Astrocyte (in vitro differentiated cells and primary cell): ENCODE measurements at regions not wholly inside any gene's neighbourhood (a gene's known extent, or its start where the extent isn't known, plus 50 kb on each side); places are given as distances from the start of the nearest gene placed in this dataset.
A peak's percentile ranks its signal among the peaks of the same experiment; 100 is the strongest.
"Not testable (repeated sequence)": the region's sequence is repeated elsewhere in the genome, so short reads cannot be mapped to it uniquely, and the experiment has no call there.

Experiments
- DNase-seq: peaks from one replicate; pipeline ENCODE4 v3.0.0-alpha.2; 2010; ENCODE audit warnings: low read depth
- FAIRE-seq: peaks from 2 replicates; lab custom pipeline; 2011; peaks lifted over from hg19 to GRCh38; lab: Jason Lieb, UNC
- H2AFZ ChIP-seq: 2 replicates; pipeline ENCODE4 v1.6.0; 2012; ENCODE audit warnings: low read depth, low read length, inconsistent platforms
- H3K27ac ChIP-seq: 2 replicates; pipeline ENCODE4 v1.5.1; 2011; ENCODE audit warnings: low read depth, low read length, inconsistent platforms
- H3K27me3 ChIP-seq: 2 replicates; pipeline ENCODE4 v1.6.0; 2011; ENCODE audit warnings: low read length, inconsistent platforms; ENCODE audit not compliant: insufficient read depth
- H3K36me3 ChIP-seq: 2 replicates; pipeline ENCODE4 v1.5.1; 2011; ENCODE audit warnings: low read length, inconsistent platforms; ENCODE audit not compliant: insufficient read depth
- H3K4me1 ChIP-seq: 2 replicates; pipeline ENCODE4 v1.5.1; 2011; ENCODE audit warnings: low read length, inconsistent platforms; ENCODE audit not compliant: insufficient read depth
- H3K4me2 ChIP-seq: 2 replicates; pipeline ENCODE4 v1.6.0; 2012; ENCODE audit warnings: low read length, inconsistent platforms
- H3K4me3 ChIP-seq: 2 replicates; pipeline ENCODE4 v1.5.1; 2011; ENCODE audit warnings: low read depth, mild to moderate bottlenecking, low read length, inconsistent platforms; ENCODE audit not compliant: insufficient read depth
- H3K79me2 ChIP-seq: 2 replicates; pipeline ENCODE4 v1.6.0; 2012; ENCODE audit warnings: mild to moderate bottlenecking, low read length, inconsistent platforms; ENCODE audit not compliant: insufficient read depth
- H3K9ac ChIP-seq: 2 replicates; pipeline ENCODE4 v1.6.0; 2012; ENCODE audit warnings: mild to moderate bottlenecking, low read length, inconsistent platforms
- H3K9me3 ChIP-seq: 2 replicates; pipeline ENCODE4 v1.5.1; 2012; ENCODE audit warnings: low read depth, mild to moderate bottlenecking, low read length, inconsistent platforms; ENCODE audit not compliant: insufficient read depth
- H4K20me1 ChIP-seq: 2 replicates; pipeline ENCODE4 v1.6.0; 2012; ENCODE audit warnings: low read length, inconsistent platforms; ENCODE audit not compliant: insufficient read depth
- H3K27ac Mint-ChIP-seq: one replicate; pipeline ENCODE4 v1.8.0; 2021; ENCODE audit warnings: mild to moderate bottlenecking, mixed read lengths; ENCODE audit not compliant: unreplicated experiment
- H3K27me3 Mint-ChIP-seq: one replicate; pipeline ENCODE4 v1.8.0; 2021; ENCODE audit warnings: low read depth, mixed read lengths; ENCODE audit not compliant: unreplicated experiment
- H3K36me3 Mint-ChIP-seq: one replicate; pipeline ENCODE4 v1.8.0; 2021; ENCODE audit warnings: low read depth, mixed read lengths; ENCODE audit not compliant: unreplicated experiment
- H3K4me1 Mint-ChIP-seq: one replicate; pipeline ENCODE4 v1.8.0; 2021; ENCODE audit warnings: low read depth, mixed read lengths; ENCODE audit not compliant: unreplicated experiment
- H3K4me3 Mint-ChIP-seq: one replicate; pipeline ENCODE4 v1.8.0; 2021; ENCODE audit warnings: mild to moderate bottlenecking, moderate library complexity, mixed read lengths; ENCODE audit not compliant: unreplicated experiment
- H3K9me3 Mint-ChIP-seq: one replicate; pipeline ENCODE4 v1.8.0; 2021; ENCODE audit warnings: mild to moderate bottlenecking, mixed read lengths; ENCODE audit not compliant: unreplicated experiment
- EZH2 ChIP-seq: IDR thresholded peaks from 2 replicates; pipeline ENCODE4 v1.6.1; 2012; ENCODE audit warnings: mild to moderate bottlenecking, low read length, inconsistent platforms; ENCODE audit not compliant: insufficient read depth
- TF ChIP-seq, protein P1 (sequence below): IDR thresholded peaks from 2 replicates; pipeline ENCODE4 v1.5.1; 2011; ENCODE audit warnings: low read depth, mild to moderate bottlenecking, inconsistent platforms, low read length, moderate library complexity; ENCODE audit not compliant: insufficient read depth

GRCh38 chr18:22705328-22705727 lies 227.8 kb upstream of the RBBP8 start:
- Histone ChIP-seq H3K36me3 (no peaks in the 10 kb centered on the region), H3K9ac (no peak overlapping the region), H4K20me1 (no peaks in the 10 kb centered on the region), H3K27ac (peak overlapping the region; percentile 66), H3K79me2 (no peaks in the 10 kb centered on the region), H2AFZ (no peak overlapping the region), H3K4me1 (peaks cover 19% of the 10 kb centered on the region), H3K4me2 (peak overlapping the region; percentile 14), H3K27me3 (no peaks in the 10 kb centered on the region), H3K9me3 (no peaks in the 10 kb centered on the region), H3K4me3 (no peak overlapping the region)
- Mint-ChIP-seq H3K4me3 (no peak overlapping the region), H3K4me1 (peaks cover 36% of the 10 kb centered on the region), H3K9me3 (peaks cover 2% of the 10 kb centered on the region), H3K27ac (peak overlapping the region; percentile 59), H3K27me3 (no peaks in the 10 kb centered on the region), H3K36me3 (no peaks in the 10 kb centered on the region)
- no peak for FAIRE-seq
- TF ChIP-seq, protein P1, sequence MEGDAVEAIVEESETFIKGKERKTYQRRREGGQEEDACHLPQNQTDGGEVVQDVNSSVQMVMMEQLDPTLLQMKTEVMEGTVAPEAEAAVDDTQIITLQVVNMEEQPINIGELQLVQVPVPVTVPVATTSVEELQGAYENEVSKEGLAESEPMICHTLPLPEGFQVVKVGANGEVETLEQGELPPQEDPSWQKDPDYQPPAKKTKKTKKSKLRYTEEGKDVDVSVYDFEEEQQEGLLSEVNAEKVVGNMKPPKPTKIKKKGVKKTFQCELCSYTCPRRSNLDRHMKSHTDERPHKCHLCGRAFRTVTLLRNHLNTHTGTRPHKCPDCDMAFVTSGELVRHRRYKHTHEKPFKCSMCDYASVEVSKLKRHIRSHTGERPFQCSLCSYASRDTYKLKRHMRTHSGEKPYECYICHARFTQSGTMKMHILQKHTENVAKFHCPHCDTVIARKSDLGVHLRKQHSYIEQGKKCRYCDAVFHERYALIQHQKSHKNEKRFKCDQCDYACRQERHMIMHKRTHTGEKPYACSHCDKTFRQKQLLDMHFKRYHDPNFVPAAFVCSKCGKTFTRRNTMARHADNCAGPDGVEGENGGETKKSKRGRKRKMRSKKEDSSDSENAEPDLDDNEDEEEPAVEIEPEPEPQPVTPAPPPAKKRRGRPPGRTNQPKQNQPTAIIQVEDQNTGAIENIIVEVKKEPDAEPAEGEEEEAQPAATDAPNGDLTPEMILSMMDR, result no peak
- no peak for TF ChIP-seq EZH2
- peak; percentile 85 for DNase-seq

DNA sequence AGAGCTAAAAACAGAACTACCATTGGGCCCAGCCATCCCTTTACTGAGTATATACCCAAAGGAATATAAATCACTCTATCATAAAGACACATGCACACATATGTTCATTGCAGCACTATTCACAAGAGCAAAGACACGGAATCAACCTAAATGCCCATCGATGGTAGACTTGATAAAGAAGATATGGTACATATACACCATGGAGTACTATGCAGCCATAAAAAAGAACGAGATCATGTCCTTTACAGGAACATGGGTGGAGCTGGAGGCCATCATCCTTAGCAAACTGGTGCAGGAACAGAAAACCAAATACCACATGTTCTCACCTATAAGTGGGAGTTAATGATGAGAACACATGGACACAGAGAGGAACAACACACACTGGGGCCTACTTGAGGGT lies 227.1 kb upstream of the RBBP8 start:
- peaks cover 26% of the 10 kb centered on the region for H3K4me1 ChIP-seq
- H3K4me3 ChIP-seq, H3K36me3 Mint-ChIP-seq, H3K79me2 ChIP-seq, H3K27ac ChIP-seq, H4K20me1 ChIP-seq, H3K9me3 Mint-ChIP-seq, H3K36me3 ChIP-seq, FAIRE-seq, H3K27me3 Mint-ChIP-seq, H3K9ac ChIP-seq, H2AFZ ChIP-seq, H3K4me3 Mint-ChIP-seq, H3K9me3 ChIP-seq, DNase-seq, H3K4me2 ChIP-seq, H3K27me3 ChIP-seq: not testable (repeated sequence)
- Mint-ChIP-seq H3K27ac (peak overlapping the region; percentile 68), H3K4me1 (peaks cover 39% of the 10 kb centered on the region)

DNA sequence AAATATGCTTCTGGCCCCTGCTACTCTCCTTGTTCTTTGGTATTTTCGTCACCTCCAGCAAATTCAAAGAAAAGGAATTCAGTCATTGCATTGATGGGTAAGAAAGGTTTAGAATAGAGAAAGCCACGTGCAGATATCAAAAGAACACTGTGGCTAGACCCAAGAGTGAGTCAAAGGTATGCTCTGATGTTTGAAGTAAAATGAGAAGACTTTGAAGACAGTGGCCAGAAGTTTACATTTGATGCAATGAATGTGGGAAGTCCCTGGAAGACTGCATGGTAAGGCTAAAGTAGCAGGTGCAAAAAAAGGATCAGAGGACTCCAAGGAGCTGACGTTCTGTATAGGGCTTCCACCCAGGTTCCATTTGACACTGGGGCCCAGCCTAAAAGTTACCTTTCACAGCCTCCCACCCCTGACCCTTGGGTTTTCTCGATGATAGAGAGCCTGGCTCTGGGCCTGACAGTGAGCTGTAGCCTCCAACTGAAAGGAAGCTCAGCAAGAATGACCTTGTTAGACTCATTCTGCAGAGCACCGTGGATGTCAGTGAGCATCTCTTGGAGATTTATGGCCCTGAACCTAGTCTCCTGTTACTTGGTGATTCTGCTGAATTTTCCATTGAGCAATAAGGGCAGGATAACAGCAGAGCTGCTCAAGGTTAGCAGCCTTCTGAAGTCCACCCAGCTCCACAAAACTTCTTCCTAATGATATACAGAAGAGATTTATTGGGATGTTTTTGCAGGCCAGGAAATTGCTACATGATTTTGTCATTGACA lies 223.7 kb upstream of the RBBP8 start:
- FAIRE-seq (no peak), DNase-seq (peak; percentile 82)
- H3K27ac ChIP-seq, result peak overlapping the region; percentile 96
- no peak for TF ChIP-seq EZH2
- TF ChIP-seq, protein P1, result no peak
- H3K4me3 ChIP-seq, result no peak overlapping the region
- no peak overlapping the region for H3K4me3 Mint-ChIP-seq
- H3K27ac Mint-ChIP-seq, result no peak overlapping the region
- no peaks in the 10 kb centered on the region for H3K9me3 ChIP-seq
- H2AFZ ChIP-seq, result no peak overlapping the region
- peak overlapping the region; percentile 82 for H3K4me2 ChIP-seq
- no peaks in the 10 kb centered on the region for H3K27me3 Mint-ChIP-seq
- H3K36me3 ChIP-seq, result no peaks in the 10 kb centered on the region
- H3K27me3 ChIP-seq, result no peaks in the 10 kb centered on the region
- peak overlapping the region; percentile 79 for H3K9ac ChIP-seq
- H3K4me1 Mint-ChIP-seq, result peaks cover 51% of the 10 kb centered on the region
- H3K36me3 Mint-ChIP-seq, result no peaks in the 10 kb centered on the region
- peaks cover 2% of the 10 kb centered on the region for H3K9me3 Mint-ChIP-seq
- H4K20me1 ChIP-seq, result no peaks in the 10 kb centered on the region
- H3K4me1 ChIP-seq, result peaks cover 38% of the 10 kb centered on the region
- H3K79me2 ChIP-seq, result no peaks in the 10 kb centered on the region
